SK-N-SH (cell line): ENCODE measurements at regions not wholly inside any gene's neighbourhood (a gene's known extent, or its start where the extent isn't known, plus 50 kb on each side); places are given as distances from the start of the nearest gene placed in this dataset.

Experiments
- CHD2 ChIP-seq: fragments of 150-350 bp; IDR thresholded peaks from 2 replicates; pipeline ENCODE4 v1.6.1; 2018; ENCODE audit warnings: low read length; ENCODE audit not compliant: partially characterized antibody
- CTCF ChIP-seq: fragments of 200-600 bp; sonication (generic); IDR thresholded peaks from 2 replicates; pipeline ENCODE4 v1.6.1; 2017; ENCODE audit warnings: antibody characterized with exemption, mild to moderate bottlenecking, moderate library complexity
- FOXM1 ChIP-seq: IDR thresholded peaks from 2 replicates; pipeline ENCODE4 v1.4.0; 2012; ENCODE audit warnings: low read depth, mild to moderate bottlenecking
- GABPA ChIP-seq: IDR thresholded peaks from 2 replicates; pipeline ENCODE4 v1.4.0; 2012; ENCODE audit warnings: low read depth, mild to moderate bottlenecking
- GATA2 ChIP-seq: sonication (generic); formaldehyde crosslinking; IDR thresholded peaks from 2 replicates; pipeline ENCODE4 v1.5.0; 2020; ENCODE audit warnings: mild to moderate bottlenecking, missing genetic modification reagents
- JUND ChIP-seq: IDR thresholded peaks from 2 replicates; pipeline ENCODE4 v1.4.0; 2012
- RCOR1 ChIP-seq: fragments of 150-350 bp; IDR thresholded peaks from 2 replicates; pipeline ENCODE4 v1.6.1; 2017; ENCODE audit warnings: antibody characterized with exemption, low read length
- RFX5 ChIP-seq: IDR thresholded peaks from 2 replicates; pipeline ENCODE4 v1.6.1; 2012; ENCODE audit warnings: mild to moderate bottlenecking, improper control_type of control experiment, low read length
- RXRA ChIP-seq: IDR thresholded peaks from 2 replicates; pipeline ENCODE4 v1.4.0; 2012; ENCODE audit warnings: low read depth, mild to moderate bottlenecking, borderline replicate concordance
- TCF12 ChIP-seq: IDR thresholded peaks from 2 replicates; pipeline ENCODE4 v1.4.0; 2012
- TEAD4 ChIP-seq: IDR thresholded peaks from 2 replicates; pipeline ENCODE4 v1.4.0; 2012; ENCODE audit warnings: mild to moderate bottlenecking, borderline replicate concordance; ENCODE audit not compliant: insufficient read depth
- TF ChIP-seq, protein P1 (sequence below): IDR thresholded peaks from 2 replicates; pipeline ENCODE4 v1.4.0; 2012; ENCODE audit warnings: low read depth, borderline replicate concordance
- TF ChIP-seq, protein P2 (sequence below): IDR thresholded peaks from 2 replicates; pipeline ENCODE4 v1.6.1; 2012; ENCODE audit warnings: mild to moderate bottlenecking, low read depth, low read length, moderate library complexity
- TF ChIP-seq, protein P3 (sequence below): fragments of 150-350 bp; IDR thresholded peaks from 2 replicates; pipeline ENCODE4 v1.6.1; 2017; ENCODE audit warnings: antibody characterized with exemption, low read length, low read depth, borderline replicate concordance

GRCh38 chr5:159605585-159605984, 275.3 kb upstream of the IL12B start:
- no peak for TF ChIP-seq CTCF
- TF ChIP-seq RCOR1, result no peak
- TF ChIP-seq FOXM1, result no peak
- TF ChIP-seq CHD2, result no peak
- TF ChIP-seq RFX5, result no peak
- no peak for TF ChIP-seq TCF12
- no peak for TF ChIP-seq GABPA
- TF ChIP-seq, protein P1, sequence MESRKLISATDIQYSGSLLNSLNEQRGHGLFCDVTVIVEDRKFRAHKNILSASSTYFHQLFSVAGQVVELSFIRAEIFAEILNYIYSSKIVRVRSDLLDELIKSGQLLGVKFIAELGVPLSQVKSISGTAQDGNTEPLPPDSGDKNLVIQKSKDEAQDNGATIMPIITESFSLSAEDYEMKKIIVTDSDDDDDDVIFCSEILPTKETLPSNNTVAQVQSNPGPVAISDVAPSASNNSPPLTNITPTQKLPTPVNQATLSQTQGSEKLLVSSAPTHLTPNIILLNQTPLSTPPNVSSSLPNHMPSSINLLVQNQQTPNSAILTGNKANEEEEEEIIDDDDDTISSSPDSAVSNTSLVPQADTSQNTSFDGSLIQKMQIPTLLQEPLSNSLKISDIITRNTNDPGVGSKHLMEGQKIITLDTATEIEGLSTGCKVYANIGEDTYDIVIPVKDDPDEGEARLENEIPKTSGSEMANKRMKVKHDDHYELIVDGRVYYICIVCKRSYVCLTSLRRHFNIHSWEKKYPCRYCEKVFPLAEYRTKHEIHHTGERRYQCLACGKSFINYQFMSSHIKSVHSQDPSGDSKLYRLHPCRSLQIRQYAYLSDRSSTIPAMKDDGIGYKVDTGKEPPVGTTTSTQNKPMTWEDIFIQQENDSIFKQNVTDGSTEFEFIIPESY, result no peak
- TF ChIP-seq RXRA, result no peak
- TF ChIP-seq, protein P2, sequence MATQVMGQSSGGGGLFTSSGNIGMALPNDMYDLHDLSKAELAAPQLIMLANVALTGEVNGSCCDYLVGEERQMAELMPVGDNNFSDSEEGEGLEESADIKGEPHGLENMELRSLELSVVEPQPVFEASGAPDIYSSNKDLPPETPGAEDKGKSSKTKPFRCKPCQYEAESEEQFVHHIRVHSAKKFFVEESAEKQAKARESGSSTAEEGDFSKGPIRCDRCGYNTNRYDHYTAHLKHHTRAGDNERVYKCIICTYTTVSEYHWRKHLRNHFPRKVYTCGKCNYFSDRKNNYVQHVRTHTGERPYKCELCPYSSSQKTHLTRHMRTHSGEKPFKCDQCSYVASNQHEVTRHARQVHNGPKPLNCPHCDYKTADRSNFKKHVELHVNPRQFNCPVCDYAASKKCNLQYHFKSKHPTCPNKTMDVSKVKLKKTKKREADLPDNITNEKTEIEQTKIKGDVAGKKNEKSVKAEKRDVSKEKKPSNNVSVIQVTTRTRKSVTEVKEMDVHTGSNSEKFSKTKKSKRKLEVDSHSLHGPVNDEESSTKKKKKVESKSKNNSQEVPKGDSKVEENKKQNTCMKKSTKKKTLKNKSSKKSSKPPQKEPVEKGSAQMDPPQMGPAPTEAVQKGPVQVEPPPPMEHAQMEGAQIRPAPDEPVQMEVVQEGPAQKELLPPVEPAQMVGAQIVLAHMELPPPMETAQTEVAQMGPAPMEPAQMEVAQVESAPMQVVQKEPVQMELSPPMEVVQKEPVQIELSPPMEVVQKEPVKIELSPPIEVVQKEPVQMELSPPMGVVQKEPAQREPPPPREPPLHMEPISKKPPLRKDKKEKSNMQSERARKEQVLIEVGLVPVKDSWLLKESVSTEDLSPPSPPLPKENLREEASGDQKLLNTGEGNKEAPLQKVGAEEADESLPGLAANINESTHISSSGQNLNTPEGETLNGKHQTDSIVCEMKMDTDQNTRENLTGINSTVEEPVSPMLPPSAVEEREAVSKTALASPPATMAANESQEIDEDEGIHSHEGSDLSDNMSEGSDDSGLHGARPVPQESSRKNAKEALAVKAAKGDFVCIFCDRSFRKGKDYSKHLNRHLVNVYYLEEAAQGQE, result no peak
- TF ChIP-seq GATA2 (CRISPR knock-in tag), result no peak
- no peak for TF ChIP-seq JUND
- no peak for TF ChIP-seq TEAD4
- TF ChIP-seq, protein P3, sequence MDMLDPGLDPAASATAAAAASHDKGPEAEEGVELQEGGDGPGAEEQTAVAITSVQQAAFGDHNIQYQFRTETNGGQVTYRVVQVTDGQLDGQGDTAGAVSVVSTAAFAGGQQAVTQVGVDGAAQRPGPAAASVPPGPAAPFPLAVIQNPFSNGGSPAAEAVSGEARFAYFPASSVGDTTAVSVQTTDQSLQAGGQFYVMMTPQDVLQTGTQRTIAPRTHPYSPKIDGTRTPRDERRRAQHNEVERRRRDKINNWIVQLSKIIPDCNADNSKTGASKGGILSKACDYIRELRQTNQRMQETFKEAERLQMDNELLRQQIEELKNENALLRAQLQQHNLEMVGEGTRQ, result no peak
